AG04450 (cell line): ENCODE measurements at regions not wholly inside any gene's neighbourhood (a gene's known extent, or its start where the extent isn't known, plus 50 kb on each side); places are given as distances from the start of the nearest gene placed in this dataset.

Source experiments
- CTCF ChIA-PET: fragments of 300-600, 350-600 bp; formaldehyde crosslinking; extraction: SDS; loops from one replicate; lab custom pipeline; 2022; ENCODE audit warnings: antibody characterized with exemption, inconsistent platforms; lab: Charles Lee
- POLR2A ChIA-PET: fragments of 350-600 bp; formaldehyde crosslinking; extraction: SDS; loops from one replicate; lab custom pipeline; 2021; ENCODE audit warnings: antibody characterized with exemption, inconsistent platforms; lab: Yijun Ruan, JAX
- DNase-seq: peaks from one replicate; pipeline ENCODE4 v3.0.0-alpha.2; 2011; ENCODE audit warnings: low read depth, low spot score
- H3K27ac ChIP-seq: one replicate; pipeline ENCODE4 v1.5.1; 2012; ENCODE audit warnings: low read depth, low read length, control low read depth
- H3K27me3 ChIP-seq: one replicate; pipeline ENCODE4 v1.6.0; 2012; ENCODE audit warnings: low read length; ENCODE audit not compliant: control insufficient read depth, insufficient read depth
- H3K4me3 ChIP-seq: 2 replicates; pipeline ENCODE4 v1.5.1; 2011; ENCODE audit warnings: mild to moderate bottlenecking, low read depth, low read length, control low read depth
- H3K9me3 ChIP-seq: 2 replicates; pipeline ENCODE4 v1.5.1; 2012; ENCODE audit warnings: low read length; ENCODE audit not compliant: control insufficient read depth, insufficient read depth
- CTCF ChIP-seq: IDR thresholded peaks from 2 replicates; pipeline ENCODE4 v1.5.1; 2011; ENCODE audit warnings: low read depth, low read length, control low read depth, inconsistent platforms

GRCh38 chr9:97759581-97760288, 62.6 kb upstream of the XPA start:
- DNase-seq = no peak
- ChIA-PET CTCF (no interaction called here), POLR2A (interaction anchor here (0.9 kb wide), 1 partner anchor 26 kb away, joined by 3 read pairs; no protein-coding TSS in a partner anchor)
- no peak for TF ChIP-seq CTCF
- peaks cover 34% of the 10 kb centered on the region for H3K27me3 ChIP-seq
- no peaks in the 10 kb centered on the region for H3K9me3 ChIP-seq
- no peak overlapping the region for H3K27ac ChIP-seq
- no peak overlapping the region for H3K4me3 ChIP-seq

GRCh38 chr9:97761056-97761598, 64.0 kb upstream of the XPA start:
- POLR2A ChIA-PET = no interaction called here
- no peak for TF ChIP-seq CTCF
- CTCF ChIA-PET = no interaction called here
- Histone ChIP-seq H3K27ac (no peak overlapping the region), H3K27me3 (peaks cover 30% of the 10 kb centered on the region), H3K9me3 (no peaks in the 10 kb centered on the region), H3K4me3 (no peak overlapping the region)
- no peak for DNase-seq

GRCh38 chr9:97761879-97762278, 64.7 kb upstream of the XPA start:
- TF ChIP-seq CTCF = no peak
- Histone ChIP-seq H3K27ac (no peak overlapping the region), H3K4me3 (no peak overlapping the region), H3K9me3 (no peaks in the 10 kb centered on the region), H3K27me3 (peaks cover 28% of the 10 kb centered on the region)
- POLR2A ChIA-PET = no interaction called here
- CTCF ChIA-PET = no interaction called here
- no peak for DNase-seq

GRCh38 chr9:97763874-97764273, 66.7 kb upstream of the XPA start:
- Histone ChIP-seq H3K4me3 (no peak overlapping the region), H3K9me3 (no peaks in the 10 kb centered on the region), H3K27ac (no peak overlapping the region), H3K27me3 (peaks cover 24% of the 10 kb centered on the region)
- DNase-seq = no peak
- no peak for TF ChIP-seq CTCF
- ChIA-PET POLR2A (no interaction called here), CTCF (no interaction called here)

- H3K4me3 ChIP-seq = no peak overlapping the region
- DNase-seq = no peak
- CTCF ChIA-PET = no interaction called here
- no peaks in the 10 kb centered on the region for H3K9me3 ChIP-seq
- peaks cover 17% of the 10 kb centered on the region for H3K27me3 ChIP-seq
- POLR2A ChIA-PET = no interaction called here
- TF ChIP-seq CTCF = no peak
- no peak overlapping the region for H3K27ac ChIP-seq
Observed at GRCh38 chr9:97766092-97766491, 69.0 kb upstream of the XPA start.
